Lower leg skin (tissue), 4 donors: ENCODE measurements at regions not wholly inside any gene's neighbourhood (a gene's known extent, or its start where the extent isn't known, plus 50 kb on each side); places are given as distances from the start of the nearest gene placed in this dataset.

Source experiments
- DNase-seq, 2 donors: peaks; one replicate each; pipeline ENCODE4 v3.0.0-alpha.2; 2019; ENCODE audit warnings: low spot score in 2 of 2
- H3K4me3 ChIP-seq: fragments of 200-600 bp; sonication (generic); 2 replicates; pipeline ENCODE4 v1.5.1; 2017; ENCODE audit warnings: mild to moderate bottlenecking, low read depth; ENCODE audit not compliant: poor library complexity, severe bottlenecking
- POLR2A ChIP-seq, 2 donors: fragments of 450-650 bp; IDR thresholded peaks; one replicate each; pipeline ENCODE4 v1.6.1; 2016 to 2017; ENCODE audit warnings: antibody characterized with exemption in 2 of 2, mild to moderate bottlenecking in 1 of 2, moderate library complexity in 1 of 2
- WGBS, 2 donors: methylation state at CpG; one replicate each; pipeline ENCODE4 v1.1.5; 2018; 5-methylcytosine and 5-hydroxymethylcytosine counted together
- intact Hi-C: fragments of 100-400 bp; cut with DNase I; formaldehyde crosslinking; loops from one replicate; pipeline ENCODE4 v1.15.0; 2023; ENCODE audit warnings: low total_unique reads
- TF ChIP-seq, protein P1 (sequence below), 3 donors: fragments of 450-650 bp; IDR thresholded peaks; one replicate each; pipeline ENCODE4 v1.5.1; 2016; ENCODE audit warnings: antibody characterized with exemption in 3 of 3, mild to moderate bottlenecking in 3 of 3, moderate library complexity in 2 of 3

DNA sequence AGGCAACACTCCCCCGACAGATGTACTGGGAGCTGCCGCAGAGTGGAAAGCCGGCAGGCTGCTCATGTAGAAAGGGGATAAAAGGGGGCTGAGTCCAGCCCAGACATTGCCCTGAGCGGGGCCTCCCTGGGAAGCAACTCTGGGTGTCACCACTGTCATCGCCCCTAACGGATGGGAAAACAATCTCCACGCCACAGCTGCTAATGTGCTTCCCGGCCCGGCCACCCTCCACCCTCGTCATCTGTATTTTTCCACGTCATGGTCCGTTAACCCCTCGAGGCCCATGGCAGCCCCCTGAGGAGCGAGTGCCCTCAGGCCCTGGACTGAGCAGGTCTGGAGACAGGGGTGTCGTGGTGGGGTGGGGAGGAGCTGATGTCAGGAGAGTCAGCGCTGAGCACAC is 227.4 kb downstream of the DLL1 start:
- intact Hi-C loops: no loop called here
- no peak for DNase-seq
- 67 to 73% methylated on average over 16 of the region's 16 CpGs for WGBS, 2 donors

DNA sequence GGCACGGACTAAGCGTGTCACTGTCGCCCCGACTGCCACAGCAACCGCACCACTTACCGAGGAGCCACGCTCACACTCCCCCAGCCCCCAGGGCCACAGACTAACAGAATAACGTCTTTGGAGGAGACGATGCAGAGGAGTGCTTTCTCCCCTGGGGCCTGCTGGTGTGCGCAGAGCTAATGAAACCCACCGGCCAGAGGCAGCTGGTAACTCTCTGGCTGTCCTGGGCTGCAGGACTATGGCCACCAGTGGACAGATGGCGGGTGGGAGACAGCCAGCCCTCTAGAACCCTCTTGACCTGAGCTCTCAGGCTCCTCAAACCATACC is 228.0 kb downstream of the DLL1 start:
- DNase-seq: no peak
- TF ChIP-seq, protein P1, sequence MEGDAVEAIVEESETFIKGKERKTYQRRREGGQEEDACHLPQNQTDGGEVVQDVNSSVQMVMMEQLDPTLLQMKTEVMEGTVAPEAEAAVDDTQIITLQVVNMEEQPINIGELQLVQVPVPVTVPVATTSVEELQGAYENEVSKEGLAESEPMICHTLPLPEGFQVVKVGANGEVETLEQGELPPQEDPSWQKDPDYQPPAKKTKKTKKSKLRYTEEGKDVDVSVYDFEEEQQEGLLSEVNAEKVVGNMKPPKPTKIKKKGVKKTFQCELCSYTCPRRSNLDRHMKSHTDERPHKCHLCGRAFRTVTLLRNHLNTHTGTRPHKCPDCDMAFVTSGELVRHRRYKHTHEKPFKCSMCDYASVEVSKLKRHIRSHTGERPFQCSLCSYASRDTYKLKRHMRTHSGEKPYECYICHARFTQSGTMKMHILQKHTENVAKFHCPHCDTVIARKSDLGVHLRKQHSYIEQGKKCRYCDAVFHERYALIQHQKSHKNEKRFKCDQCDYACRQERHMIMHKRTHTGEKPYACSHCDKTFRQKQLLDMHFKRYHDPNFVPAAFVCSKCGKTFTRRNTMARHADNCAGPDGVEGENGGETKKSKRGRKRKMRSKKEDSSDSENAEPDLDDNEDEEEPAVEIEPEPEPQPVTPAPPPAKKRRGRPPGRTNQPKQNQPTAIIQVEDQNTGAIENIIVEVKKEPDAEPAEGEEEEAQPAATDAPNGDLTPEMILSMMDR (IDR thresholded peaks at IDR 0.05): no peak
- no peak for TF ChIP-seq POLR2A (IDR thresholded peaks at IDR 0.05)

More for the DNA sequence above, 227.4 kb downstream of the DLL1 start:
- TF ChIP-seq, protein P1 (IDR thresholded peaks at IDR 0.05): no peak
- TF ChIP-seq POLR2A (IDR thresholded peaks at IDR 0.05): no peak
- H3K4me3 ChIP-seq: no peak overlapping the region

GRCh38 chr6:170062209-170062914 is 228.5 kb downstream of the DLL1 start:
- intact Hi-C loops: no loop called here
- peak in 1 of 2 donors; percentile 76 for DNase-seq
- TF ChIP-seq POLR2A (IDR thresholded peaks at IDR 0.05): no peak
- TF ChIP-seq, protein P1 (IDR thresholded peaks at IDR 0.05): no peak
- no peak overlapping the region for H3K4me3 ChIP-seq
- 83 to 86% methylated on average over 15 of the region's 15 CpGs for WGBS, 2 donors

More for the DNA sequence above, 228.0 kb downstream of the DLL1 start:
- no peak overlapping the region for H3K4me3 ChIP-seq
- 93 to 94% methylated on average over 12 of the region's 12 CpGs for WGBS, 2 donors
- intact Hi-C loops: no loop called here

GRCh38 chr6:170058878-170059485 is 231.9 kb downstream of the DLL1 start:
- no peak overlapping the region for H3K4me3 ChIP-seq
- DNase-seq: peak in 1 of 2 donors; percentile 68
- intact Hi-C loops: no loop called here
- WGBS, 2 donors: 95 to 96% methylated on average over 22 of the region's 22 CpGs
- TF ChIP-seq, protein P1 (IDR thresholded peaks at IDR 0.05): no peak
- TF ChIP-seq POLR2A (IDR thresholded peaks at IDR 0.05): no peak

- WGBS, 2 donors: 85 to 87% methylated on average over 39 to 40 of the region's 40 CpGs
- peak in 1 of 2 donors; percentile 68 for DNase-seq
- intact Hi-C loops: no loop called here
- TF ChIP-seq POLR2A (IDR thresholded peaks at IDR 0.05): no peak
- TF ChIP-seq, protein P1 (IDR thresholded peaks at IDR 0.05): no peak
- no peak overlapping the region for H3K4me3 ChIP-seq
These were observed 232.7 kb downstream of the DLL1 start for GRCh38 chr6:170057961-170058877.
